ENCODE measurements at regions not wholly inside any gene's neighbourhood (a gene's known extent, or its start where the extent isn't known, plus 50 kb on each side); places are given as distances from the start of the nearest gene placed in this dataset.

GRCh38 chr12:58395056-58395455, 453.7 kb downstream of the ATP23 start:
- TF ChIP-seq EZH2 (IDR thresholded peaks at IDR 0.05; ENCODE audit: borderline replicate concordance, low read depth, low read length, severe bottlenecking) (no peak), CTCF (IDR thresholded peaks at IDR 0.05; ENCODE audit: borderline replicate concordance, extremely low read depth, low read length, poor library complexity, severe bottlenecking) (no peak)
